Prostate gland (tissue), 2 donors: ENCODE measurements at regions not wholly inside any gene's neighbourhood (a gene's known extent, or its start where the extent isn't known, plus 50 kb on each side); places are given as distances from the start of the nearest gene placed in this dataset.

Experiments
- DNase-seq: peaks from one replicate; pipeline ENCODE4 v3.0.0-alpha.2; 2019; ENCODE audit warnings: low spot score
- H3K27ac ChIP-seq, 2 donors: fragments of 200-600 bp; sonication (generic); 2 replicates each; pipeline ENCODE4 v1.5.1; 2017 to 2019
- H3K27me3 ChIP-seq: fragments of 200-600 bp; sonication (generic); replicated peaks from 2 replicates; pipeline ENCODE4 v1.5.1; 2019; ENCODE audit not compliant: insufficient read depth
- H3K36me3 ChIP-seq, 2 donors: fragments of 200-600 bp; sonication (generic); 1 replicate in 1 of 2; 2 replicates in 1 of 2; pipeline versions ENCODE4 v1.5.1 to v1.8.1; 2017 to 2019
- H3K4me1 ChIP-seq: fragments of 200-600 bp; sonication (generic); replicated peaks from 2 replicates; pipeline ENCODE4 v1.5.1; 2019
- H3K4me3 ChIP-seq, 2 donors: fragments of 200-600 bp; sonication (generic); 2 replicates each; pipeline ENCODE4 v1.5.1; 2017 to 2019
- H3K9me3 ChIP-seq: fragments of 200-600 bp; sonication (generic); 2 replicates; pipeline ENCODE4 v1.5.1; 2017
- POLR2A ChIP-seq: fragments of 450-650 bp; IDR thresholded peaks from one replicate; pipeline ENCODE4 v1.6.1; 2016; ENCODE audit warnings: antibody characterized with exemption, mild to moderate bottlenecking
- POLR2AphosphoS5 ChIP-seq: sonication (generic); formaldehyde crosslinking; IDR thresholded peaks from one replicate; pipeline ENCODE4 v1.6.1; 2017; ENCODE audit warnings: antibody characterized with exemption
- WGBS: methylation state at CpG from one replicate; pipeline ENCODE4 v1.1.5; 2018; 5-methylcytosine and 5-hydroxymethylcytosine counted together
- intact Hi-C: fragments of 100-400 bp; cut with DNase I; formaldehyde crosslinking; loops from one replicate; pipeline ENCODE4 v1.14.2; 2022
- TF ChIP-seq, protein P1 (sequence below), 4 experiments: fragments of 200-600 bp in 2 of 4; fragments of 450-650 bp in 2 of 4; sonication (generic) in 2 of 4; IDR thresholded peaks; 1 replicate in 3 of 4; 2 replicates in 1 of 4; pipeline ENCODE4 v1.5.1; 2016 to 2019; ENCODE audit warnings: antibody characterized with exemption in 4 of 4, mild to moderate bottlenecking in 2 of 4, moderate library complexity in 2 of 4

DNA sequence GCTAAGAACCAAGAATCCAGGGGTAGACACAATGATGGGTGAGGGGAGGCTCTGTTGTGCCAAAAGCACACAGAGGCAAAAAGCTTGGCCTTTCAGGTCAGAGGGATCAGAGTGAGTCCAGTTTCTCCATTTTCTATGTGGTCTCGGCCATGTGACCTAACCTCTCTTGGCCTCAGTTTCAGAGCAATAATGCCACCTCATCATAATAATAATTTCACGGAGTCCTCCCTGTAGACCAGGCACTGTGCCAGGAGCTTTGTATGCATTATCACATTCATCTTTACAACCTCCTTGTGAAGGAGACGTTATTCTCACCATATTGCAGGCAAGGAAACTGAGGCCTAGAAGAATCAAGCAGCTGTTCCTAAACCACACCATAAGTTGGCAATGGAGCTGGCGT lies 120.2 kb downstream of the WT1 start:
- H3K36me3 ChIP-seq, result no peaks in the 10 kb centered on the region
- H3K9me3 ChIP-seq, result no peaks in the 10 kb centered on the region
- intact Hi-C loops, result no loop called here
- H3K27ac ChIP-seq, result no peak overlapping the region
- TF ChIP-seq POLR2A (no peak), POLR2AphosphoS5 (no peak)
- TF ChIP-seq, protein P1, sequence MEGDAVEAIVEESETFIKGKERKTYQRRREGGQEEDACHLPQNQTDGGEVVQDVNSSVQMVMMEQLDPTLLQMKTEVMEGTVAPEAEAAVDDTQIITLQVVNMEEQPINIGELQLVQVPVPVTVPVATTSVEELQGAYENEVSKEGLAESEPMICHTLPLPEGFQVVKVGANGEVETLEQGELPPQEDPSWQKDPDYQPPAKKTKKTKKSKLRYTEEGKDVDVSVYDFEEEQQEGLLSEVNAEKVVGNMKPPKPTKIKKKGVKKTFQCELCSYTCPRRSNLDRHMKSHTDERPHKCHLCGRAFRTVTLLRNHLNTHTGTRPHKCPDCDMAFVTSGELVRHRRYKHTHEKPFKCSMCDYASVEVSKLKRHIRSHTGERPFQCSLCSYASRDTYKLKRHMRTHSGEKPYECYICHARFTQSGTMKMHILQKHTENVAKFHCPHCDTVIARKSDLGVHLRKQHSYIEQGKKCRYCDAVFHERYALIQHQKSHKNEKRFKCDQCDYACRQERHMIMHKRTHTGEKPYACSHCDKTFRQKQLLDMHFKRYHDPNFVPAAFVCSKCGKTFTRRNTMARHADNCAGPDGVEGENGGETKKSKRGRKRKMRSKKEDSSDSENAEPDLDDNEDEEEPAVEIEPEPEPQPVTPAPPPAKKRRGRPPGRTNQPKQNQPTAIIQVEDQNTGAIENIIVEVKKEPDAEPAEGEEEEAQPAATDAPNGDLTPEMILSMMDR (IDR thresholded peaks at IDR 0.05), result no peak
- no peak overlapping the region for H3K4me3 ChIP-seq
- H3K4me1 ChIP-seq, result no peaks in the 10 kb centered on the region
- WGBS, result 76% methylated on average over 4 of the region's 4 CpGs
- no peaks in the 10 kb centered on the region for H3K27me3 ChIP-seq
- no peak for DNase-seq

DNA sequence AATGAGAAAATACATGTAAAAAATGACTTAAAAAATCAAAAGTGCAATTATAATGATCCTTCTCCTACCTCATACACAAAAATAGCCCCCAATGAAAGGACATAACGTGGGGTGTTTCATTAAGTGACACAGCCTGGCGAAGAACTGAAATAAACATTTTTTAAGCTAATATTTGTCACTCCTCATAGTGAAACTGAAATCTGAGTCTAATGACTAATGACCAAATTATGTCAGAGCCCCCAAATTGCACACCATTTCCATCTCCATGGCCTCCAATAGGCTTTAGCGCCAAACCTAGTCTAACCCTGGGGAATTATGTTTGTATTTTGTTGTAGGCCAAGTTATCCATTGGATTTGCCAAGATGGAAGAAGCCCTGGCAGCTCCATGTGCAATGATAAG lies 119.1 kb downstream of the WT1 start:
- 92% methylated on average over 3 of the region's 3 CpGs for WGBS
- Histone ChIP-seq H3K4me3 (no peak overlapping the region), H3K27me3 (no peaks in the 10 kb centered on the region), H3K27ac (no peak overlapping the region), H3K36me3 (no peaks in the 10 kb centered on the region), H3K4me1 (no peaks in the 10 kb centered on the region), H3K9me3 (no peaks in the 10 kb centered on the region)
- intact Hi-C loops, result no loop called here
- no peak for TF ChIP-seq POLR2A
- TF ChIP-seq POLR2AphosphoS5, result no peak
- TF ChIP-seq, protein P1 (IDR thresholded peaks at IDR 0.05), result no peak
- DNase-seq, result no peak

DNA sequence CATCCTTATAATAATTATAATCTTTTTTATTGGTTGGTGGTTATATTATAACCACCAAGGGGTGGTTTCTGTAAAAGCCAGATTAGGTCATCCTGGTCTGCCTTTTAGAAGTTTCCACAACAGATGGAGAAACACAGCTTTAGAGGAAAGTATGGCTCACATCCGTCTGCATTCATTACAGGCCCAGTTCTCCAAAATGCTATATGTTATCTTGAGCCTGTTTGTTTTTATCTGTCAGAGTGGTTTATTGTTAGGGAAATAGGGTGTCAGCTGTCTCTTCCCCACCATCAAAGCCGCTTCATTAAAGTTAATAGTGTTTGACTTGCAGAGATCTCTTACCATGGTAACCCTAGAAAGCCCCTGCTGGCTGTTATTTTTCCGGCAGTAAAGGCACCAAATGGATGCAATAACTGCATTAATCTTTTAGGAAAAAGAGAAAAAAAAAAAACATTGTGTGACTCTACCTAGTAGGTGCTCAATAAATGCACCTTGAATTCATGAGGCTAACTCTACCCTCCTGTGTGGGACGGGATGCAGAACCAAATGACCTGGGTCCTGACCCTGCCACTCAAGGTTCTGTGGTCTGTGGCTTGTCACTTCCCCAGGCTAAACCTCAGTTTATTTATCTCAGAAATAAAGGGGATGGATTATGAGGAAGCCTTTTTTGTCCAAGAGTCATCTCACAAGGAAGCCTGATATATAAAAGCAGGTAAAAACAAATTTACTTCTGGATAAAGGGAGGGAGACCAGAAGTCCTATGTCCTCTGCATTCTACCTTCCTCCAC lies 118.3 kb downstream of the WT1 start:
- H3K4me3 ChIP-seq, result no peak overlapping the region
- no peaks in the 10 kb centered on the region for H3K36me3 ChIP-seq
- H3K9me3 ChIP-seq, result no peaks in the 10 kb centered on the region
- no peaks in the 10 kb centered on the region for H3K27me3 ChIP-seq
- H3K27ac ChIP-seq, result no peak overlapping the region
- intact Hi-C loops, result no loop called here
- H3K4me1 ChIP-seq, result no peaks in the 10 kb centered on the region
- no peak for TF ChIP-seq POLR2A
- TF ChIP-seq, protein P1 (IDR thresholded peaks at IDR 0.05), result no peak
- TF ChIP-seq POLR2AphosphoS5, result no peak
- DNase-seq, result no peak
- 81% methylated on average over 4 of the region's 4 CpGs for WGBS

DNA sequence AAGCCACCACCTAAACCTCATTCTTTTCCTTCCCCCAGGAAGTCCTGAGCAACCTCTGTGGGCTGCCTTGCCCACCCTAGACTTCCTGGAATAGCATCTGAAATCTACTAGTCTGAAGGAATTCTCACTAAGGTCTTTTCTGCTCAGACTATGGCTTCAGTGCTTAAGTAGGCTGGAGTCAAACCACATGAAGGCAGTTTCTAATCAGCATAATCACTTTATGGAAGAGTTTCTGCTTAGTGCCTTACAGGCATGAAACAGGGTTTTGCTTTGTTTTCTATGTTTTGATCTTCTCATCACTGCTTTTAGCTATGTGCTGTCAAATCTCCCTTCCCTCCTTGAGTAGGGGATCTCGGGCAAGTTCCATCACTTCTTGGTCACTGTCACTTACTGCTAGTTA lies 117.7 kb downstream of the WT1 start:
- Histone ChIP-seq H3K27me3 (no peaks in the 10 kb centered on the region), H3K4me1 (no peaks in the 10 kb centered on the region), H3K36me3 (no peaks in the 10 kb centered on the region), H3K4me3 (no peak overlapping the region), H3K27ac (no peak overlapping the region), H3K9me3 (no peaks in the 10 kb centered on the region)
- no peak for DNase-seq
- intact Hi-C loops, result no loop called here
- TF ChIP-seq, protein P1 (IDR thresholded peaks at IDR 0.05), result no peak
- TF ChIP-seq POLR2AphosphoS5 (no peak), POLR2A (no peak)
- 87% methylated on average over 1 of the region's 1 CpG for WGBS
